ENCODE measurements at regions not wholly inside any gene's neighbourhood (a gene's known extent, or its start where the extent isn't known, plus 50 kb on each side); places are given as distances from the start of the nearest gene placed in this dataset.

DNA sequence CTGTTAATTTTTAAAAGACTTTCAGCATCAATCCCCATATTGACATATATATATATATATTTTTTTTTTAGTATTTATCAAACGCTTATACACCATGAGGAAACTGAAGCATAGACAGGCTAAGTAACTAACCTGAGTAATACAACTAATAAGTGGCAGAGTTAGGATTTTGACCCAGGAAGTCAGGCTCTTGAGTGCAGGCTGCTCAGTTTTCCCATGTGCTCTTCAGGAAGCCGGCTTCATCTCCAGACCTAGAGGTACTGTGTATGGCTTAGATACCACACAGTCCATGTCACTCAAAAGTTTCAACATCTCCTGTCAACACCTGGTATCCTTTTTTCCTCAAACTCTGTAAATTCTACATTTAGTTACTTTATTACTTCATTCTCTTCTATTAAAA lies 841.7 kb upstream of the ACVR2A start:
- TF ChIP-seq, protein P1, sequence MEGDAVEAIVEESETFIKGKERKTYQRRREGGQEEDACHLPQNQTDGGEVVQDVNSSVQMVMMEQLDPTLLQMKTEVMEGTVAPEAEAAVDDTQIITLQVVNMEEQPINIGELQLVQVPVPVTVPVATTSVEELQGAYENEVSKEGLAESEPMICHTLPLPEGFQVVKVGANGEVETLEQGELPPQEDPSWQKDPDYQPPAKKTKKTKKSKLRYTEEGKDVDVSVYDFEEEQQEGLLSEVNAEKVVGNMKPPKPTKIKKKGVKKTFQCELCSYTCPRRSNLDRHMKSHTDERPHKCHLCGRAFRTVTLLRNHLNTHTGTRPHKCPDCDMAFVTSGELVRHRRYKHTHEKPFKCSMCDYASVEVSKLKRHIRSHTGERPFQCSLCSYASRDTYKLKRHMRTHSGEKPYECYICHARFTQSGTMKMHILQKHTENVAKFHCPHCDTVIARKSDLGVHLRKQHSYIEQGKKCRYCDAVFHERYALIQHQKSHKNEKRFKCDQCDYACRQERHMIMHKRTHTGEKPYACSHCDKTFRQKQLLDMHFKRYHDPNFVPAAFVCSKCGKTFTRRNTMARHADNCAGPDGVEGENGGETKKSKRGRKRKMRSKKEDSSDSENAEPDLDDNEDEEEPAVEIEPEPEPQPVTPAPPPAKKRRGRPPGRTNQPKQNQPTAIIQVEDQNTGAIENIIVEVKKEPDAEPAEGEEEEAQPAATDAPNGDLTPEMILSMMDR (IDR thresholded peaks at IDR 0.05; ENCODE audit: insufficient read depth, low read length), result no peak
- TF ChIP-seq, protein P2, sequence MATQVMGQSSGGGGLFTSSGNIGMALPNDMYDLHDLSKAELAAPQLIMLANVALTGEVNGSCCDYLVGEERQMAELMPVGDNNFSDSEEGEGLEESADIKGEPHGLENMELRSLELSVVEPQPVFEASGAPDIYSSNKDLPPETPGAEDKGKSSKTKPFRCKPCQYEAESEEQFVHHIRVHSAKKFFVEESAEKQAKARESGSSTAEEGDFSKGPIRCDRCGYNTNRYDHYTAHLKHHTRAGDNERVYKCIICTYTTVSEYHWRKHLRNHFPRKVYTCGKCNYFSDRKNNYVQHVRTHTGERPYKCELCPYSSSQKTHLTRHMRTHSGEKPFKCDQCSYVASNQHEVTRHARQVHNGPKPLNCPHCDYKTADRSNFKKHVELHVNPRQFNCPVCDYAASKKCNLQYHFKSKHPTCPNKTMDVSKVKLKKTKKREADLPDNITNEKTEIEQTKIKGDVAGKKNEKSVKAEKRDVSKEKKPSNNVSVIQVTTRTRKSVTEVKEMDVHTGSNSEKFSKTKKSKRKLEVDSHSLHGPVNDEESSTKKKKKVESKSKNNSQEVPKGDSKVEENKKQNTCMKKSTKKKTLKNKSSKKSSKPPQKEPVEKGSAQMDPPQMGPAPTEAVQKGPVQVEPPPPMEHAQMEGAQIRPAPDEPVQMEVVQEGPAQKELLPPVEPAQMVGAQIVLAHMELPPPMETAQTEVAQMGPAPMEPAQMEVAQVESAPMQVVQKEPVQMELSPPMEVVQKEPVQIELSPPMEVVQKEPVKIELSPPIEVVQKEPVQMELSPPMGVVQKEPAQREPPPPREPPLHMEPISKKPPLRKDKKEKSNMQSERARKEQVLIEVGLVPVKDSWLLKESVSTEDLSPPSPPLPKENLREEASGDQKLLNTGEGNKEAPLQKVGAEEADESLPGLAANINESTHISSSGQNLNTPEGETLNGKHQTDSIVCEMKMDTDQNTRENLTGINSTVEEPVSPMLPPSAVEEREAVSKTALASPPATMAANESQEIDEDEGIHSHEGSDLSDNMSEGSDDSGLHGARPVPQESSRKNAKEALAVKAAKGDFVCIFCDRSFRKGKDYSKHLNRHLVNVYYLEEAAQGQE (IDR thresholded peaks at IDR 0.05; ENCODE audit: insufficient replicate concordance, low read depth), result no peak
- TF ChIP-seq POLR2AphosphoS5 (IDR thresholded peaks at IDR 0.05; ENCODE audit: low read depth), result no peak
- no peak for TF ChIP-seq SPI1 (IDR thresholded peaks at IDR 0.05; ENCODE audit: borderline replicate concordance, low read depth)
- TF ChIP-seq GABPA (IDR thresholded peaks at IDR 0.05; ENCODE audit: low read depth), result no peak

Measured in HL-60 (cell line).